SK-N-SH treated with all-trans-retinoic acid at 6 μM for 48 hours (cell line): ENCODE measurements at regions not wholly inside any gene's neighbourhood (a gene's known extent, or its start where the extent isn't known, plus 50 kb on each side); places are given as distances from the start of the nearest gene placed in this dataset.

Experiments used
- ATAC-seq: fragments of 200-7000 bp; cut with Tn5 transposase; 3 replicates; pipeline ENCODE4 v1.9.1; 2020; ENCODE audit warnings: mild to moderate bottlenecking, moderate library complexity
- ARNTL ChIP-seq: fragments of 450-650 bp; formaldehyde crosslinking; IDR thresholded peaks from 2 replicates; pipeline ENCODE4 v1.5.0; 2020; ENCODE audit warnings: low read depth, mild to moderate bottlenecking, moderate library complexity, borderline replicate concordance
- BACH2 ChIP-seq: fragments of 250-450 bp; sonication (Bioruptor Pico); IDR thresholded peaks from 2 replicates; pipeline ENCODE4 v1.9.0; 2021; ENCODE audit warnings: mild to moderate bottlenecking, borderline replicate concordance
- CSDC2 ChIP-seq: fragments of 250-450 bp; sonication (Bioruptor Pico); IDR thresholded peaks from 2 replicates; pipeline ENCODE4 v1.5.0; 2020; ENCODE audit warnings: mild to moderate bottlenecking, moderate library complexity
- ESRRG ChIP-seq: fragments of 250-450 bp; sonication (Bioruptor Pico); IDR thresholded peaks from 2 replicates; pipeline ENCODE4 v1.6.1; 2021; ENCODE audit warnings: mild to moderate bottlenecking
- GLIS3 ChIP-seq: fragments of 250-450 bp; sonication (Bioruptor Pico); IDR thresholded peaks from 2 replicates; pipeline ENCODE4 v1.5.0; 2020; ENCODE audit warnings: mild to moderate bottlenecking, moderate library complexity
- ISL1 ChIP-seq: fragments of 250-450 bp; sonication (Bioruptor Pico); IDR thresholded peaks from 2 replicates; pipeline ENCODE4 v2.1.2; 2022; ENCODE audit warnings: mild to moderate bottlenecking, moderate library complexity
- OSR1 ChIP-seq: fragments of 250-450 bp; sonication (Bioruptor Pico); IDR thresholded peaks from 2 replicates; pipeline ENCODE4 v1.8.0; 2022; ENCODE audit warnings: moderate library complexity, mild to moderate bottlenecking, inconsistent platforms
- PPARA ChIP-seq: fragments of 250-450 bp; sonication (Bioruptor Pico); IDR thresholded peaks from 2 replicates; pipeline ENCODE4 v1.5.0; 2020; ENCODE audit warnings: mild to moderate bottlenecking, borderline replicate concordance
- RARB ChIP-seq: fragments of 250-450 bp; sonication (Bioruptor Pico); IDR thresholded peaks from 2 replicates; pipeline ENCODE4 v1.8.0; 2021; ENCODE audit warnings: mild to moderate bottlenecking, moderate library complexity
- SNAI2 ChIP-seq: fragments of 250-450 bp; sonication (Bioruptor Pico); IDR thresholded peaks from 2 replicates; pipeline ENCODE4 v1.5.0; 2020; ENCODE audit warnings: mild to moderate bottlenecking, moderate library complexity
- TCF4 ChIP-seq: fragments of 250-450 bp; sonication (Bioruptor Pico); IDR thresholded peaks from 2 replicates; pipeline ENCODE4 v1.8.0; 2021; ENCODE audit warnings: mild to moderate bottlenecking, moderate library complexity, borderline replicate concordance
- TOX ChIP-seq: fragments of 250-450 bp; sonication (Bioruptor Pico); IDR thresholded peaks from 2 replicates; pipeline ENCODE4 v1.8.0; 2021; ENCODE audit warnings: mild to moderate bottlenecking, moderate library complexity, borderline replicate concordance
- ZC3H10 ChIP-seq: fragments of 250-450 bp; sonication (Bioruptor Pico); IDR thresholded peaks from 2 replicates; pipeline ENCODE4 v1.5.1; 2021; ENCODE audit warnings: mild to moderate bottlenecking, moderate library complexity
- ZFP3 ChIP-seq: fragments of 250-450 bp; sonication (Bioruptor Pico); IDR thresholded peaks from 2 replicates; pipeline ENCODE4 v1.5.0; 2020; ENCODE audit warnings: mild to moderate bottlenecking, moderate library complexity
- ZFP30 ChIP-seq: fragments of 450-650 bp; formaldehyde crosslinking; IDR thresholded peaks from 2 replicates; pipeline ENCODE4 v1.5.0; 2022; ENCODE audit warnings: mild to moderate bottlenecking, moderate library complexity
- ZNF565 ChIP-seq: fragments of 450-650 bp; formaldehyde crosslinking; conservative IDR thresholded peaks from 2 replicates; pipeline ENCODE4 v1.5.0; 2020; ENCODE audit warnings: low read depth, mild to moderate bottlenecking, moderate library complexity
- ZNF70 ChIP-seq: fragments of 450-650 bp; formaldehyde crosslinking; IDR thresholded peaks from 2 replicates; pipeline ENCODE4 v1.5.0; 2020; ENCODE audit warnings: mild to moderate bottlenecking, moderate library complexity
- TF ChIP-seq, protein P1 (sequence below): fragments of 250-450 bp; sonication (Bioruptor Pico); IDR thresholded peaks from 2 replicates; pipeline ENCODE4 v1.5.1; 2021; ENCODE audit warnings: mild to moderate bottlenecking, moderate library complexity
- TF ChIP-seq, protein P2 (sequence below): fragments of 250-450 bp; sonication (Bioruptor Pico); IDR thresholded peaks from 2 replicates; pipeline ENCODE4 v1.5.0; 2020; ENCODE audit warnings: mild to moderate bottlenecking, moderate library complexity
- TF ChIP-seq, protein P3 (sequence below): fragments of 250-450 bp; sonication (Bioruptor Pico); IDR thresholded peaks from 2 replicates; pipeline ENCODE4 v1.5.1; 2020; ENCODE audit warnings: low read depth, mild to moderate bottlenecking, moderate library complexity
- TF ChIP-seq, protein P4 (sequence below): fragments of 250-450 bp; sonication (Bioruptor Pico); IDR thresholded peaks from 2 replicates; pipeline ENCODE4 v1.8.0; 2021; ENCODE audit warnings: low read depth, mild to moderate bottlenecking, moderate library complexity, borderline replicate concordance

DNA sequence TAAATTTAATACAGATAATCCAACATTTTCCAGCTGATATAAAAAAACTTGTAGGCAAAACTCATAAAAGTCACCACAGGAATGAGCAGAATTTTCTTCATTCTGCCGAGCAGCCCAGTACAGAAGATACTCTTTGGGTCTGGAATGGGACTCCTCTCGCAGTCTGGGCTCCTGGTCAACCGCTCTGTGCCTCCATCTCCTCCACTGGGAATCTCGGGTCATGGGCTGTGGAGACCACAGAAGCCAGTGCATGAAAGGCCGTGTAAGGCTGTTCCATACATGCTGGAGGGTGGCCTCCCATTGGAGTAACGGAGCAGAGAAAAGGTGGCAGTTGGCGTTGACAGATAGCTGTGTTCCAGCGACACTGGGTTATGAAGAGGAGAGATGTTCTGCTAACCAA lies 616.4 kb upstream of the MGMT start:
- TF ChIP-seq, protein P1, sequence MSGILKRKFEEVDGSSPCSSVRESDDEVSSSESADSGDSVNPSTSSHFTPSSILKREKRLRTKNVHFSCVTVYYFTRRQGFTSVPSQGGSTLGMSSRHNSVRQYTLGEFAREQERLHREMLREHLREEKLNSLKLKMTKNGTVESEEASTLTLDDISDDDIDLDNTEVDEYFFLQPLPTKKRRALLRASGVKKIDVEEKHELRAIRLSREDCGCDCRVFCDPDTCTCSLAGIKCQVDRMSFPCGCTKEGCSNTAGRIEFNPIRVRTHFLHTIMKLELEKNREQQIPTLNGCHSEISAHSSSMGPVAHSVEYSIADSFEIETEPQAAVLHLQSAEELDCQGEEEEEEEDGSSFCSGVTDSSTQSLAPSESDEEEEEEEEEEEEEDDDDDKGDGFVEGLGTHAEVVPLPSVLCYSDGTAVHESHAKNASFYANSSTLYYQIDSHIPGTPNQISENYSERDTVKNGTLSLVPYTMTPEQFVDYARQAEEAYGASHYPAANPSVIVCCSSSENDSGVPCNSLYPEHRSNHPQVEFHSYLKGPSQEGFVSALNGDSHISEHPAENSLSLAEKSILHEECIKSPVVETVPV: no peak
- TF ChIP-seq ZC3H10: no peak
- TF ChIP-seq BACH2 (CRISPR knock-in tag): no peak
- no peak for TF ChIP-seq TCF4 (CRISPR knock-in tag)
- TF ChIP-seq PPARA: no peak
- no peak for TF ChIP-seq TOX (CRISPR knock-in tag)
- no peak for TF ChIP-seq ESRRG (CRISPR knock-in tag)
- no peak for TF ChIP-seq SNAI2 (CRISPR knock-in tag)
- TF ChIP-seq ZNF565 (CRISPR knock-in tag): no peak
- TF ChIP-seq, protein P2, sequence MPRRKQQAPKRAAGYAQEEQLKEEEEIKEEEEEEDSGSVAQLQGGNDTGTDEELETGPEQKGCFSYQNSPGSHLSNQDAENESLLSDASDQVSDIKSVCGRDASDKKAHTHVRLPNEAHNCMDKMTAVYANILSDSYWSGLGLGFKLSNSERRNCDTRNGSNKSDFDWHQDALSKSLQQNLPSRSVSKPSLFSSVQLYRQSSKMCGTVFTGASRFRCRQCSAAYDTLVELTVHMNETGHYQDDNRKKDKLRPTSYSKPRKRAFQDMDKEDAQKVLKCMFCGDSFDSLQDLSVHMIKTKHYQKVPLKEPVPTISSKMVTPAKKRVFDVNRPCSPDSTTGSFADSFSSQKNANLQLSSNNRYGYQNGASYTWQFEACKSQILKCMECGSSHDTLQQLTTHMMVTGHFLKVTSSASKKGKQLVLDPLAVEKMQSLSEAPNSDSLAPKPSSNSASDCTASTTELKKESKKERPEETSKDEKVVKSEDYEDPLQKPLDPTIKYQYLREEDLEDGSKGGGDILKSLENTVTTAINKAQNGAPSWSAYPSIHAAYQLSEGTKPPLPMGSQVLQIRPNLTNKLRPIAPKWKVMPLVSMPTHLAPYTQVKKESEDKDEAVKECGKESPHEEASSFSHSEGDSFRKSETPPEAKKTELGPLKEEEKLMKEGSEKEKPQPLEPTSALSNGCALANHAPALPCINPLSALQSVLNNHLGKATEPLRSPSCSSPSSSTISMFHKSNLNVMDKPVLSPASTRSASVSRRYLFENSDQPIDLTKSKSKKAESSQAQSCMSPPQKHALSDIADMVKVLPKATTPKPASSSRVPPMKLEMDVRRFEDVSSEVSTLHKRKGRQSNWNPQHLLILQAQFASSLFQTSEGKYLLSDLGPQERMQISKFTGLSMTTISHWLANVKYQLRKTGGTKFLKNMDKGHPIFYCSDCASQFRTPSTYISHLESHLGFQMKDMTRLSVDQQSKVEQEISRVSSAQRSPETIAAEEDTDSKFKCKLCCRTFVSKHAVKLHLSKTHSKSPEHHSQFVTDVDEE (CRISPR knock-in tag): no peak
- TF ChIP-seq ZFP30 (CRISPR knock-in tag): no peak
- TF ChIP-seq OSR1: no peak
- TF ChIP-seq ZFP3 (CRISPR knock-in tag): no peak
- TF ChIP-seq RARB: no peak
- TF ChIP-seq, protein P3, sequence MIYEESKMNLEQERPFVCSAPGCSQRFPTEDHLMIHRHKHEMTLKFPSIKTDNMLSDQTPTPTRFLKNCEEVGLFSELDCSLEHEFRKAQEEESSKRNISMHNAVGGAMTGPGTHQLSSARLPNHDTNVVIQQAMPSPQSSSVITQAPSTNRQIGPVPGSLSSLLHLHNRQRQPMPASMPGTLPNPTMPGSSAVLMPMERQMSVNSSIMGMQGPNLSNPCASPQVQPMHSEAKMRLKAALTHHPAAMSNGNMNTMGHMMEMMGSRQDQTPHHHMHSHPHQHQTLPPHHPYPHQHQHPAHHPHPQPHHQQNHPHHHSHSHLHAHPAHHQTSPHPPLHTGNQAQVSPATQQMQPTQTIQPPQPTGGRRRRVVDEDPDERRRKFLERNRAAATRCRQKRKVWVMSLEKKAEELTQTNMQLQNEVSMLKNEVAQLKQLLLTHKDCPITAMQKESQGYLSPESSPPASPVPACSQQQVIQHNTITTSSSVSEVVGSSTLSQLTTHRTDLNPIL: no peak
- no peak for TF ChIP-seq ZNF70 (CRISPR knock-in tag)
- TF ChIP-seq ISL1 (CRISPR knock-in tag): no peak
- TF ChIP-seq GLIS3 (CRISPR knock-in tag): no peak
- ATAC-seq: no peak

DNA sequence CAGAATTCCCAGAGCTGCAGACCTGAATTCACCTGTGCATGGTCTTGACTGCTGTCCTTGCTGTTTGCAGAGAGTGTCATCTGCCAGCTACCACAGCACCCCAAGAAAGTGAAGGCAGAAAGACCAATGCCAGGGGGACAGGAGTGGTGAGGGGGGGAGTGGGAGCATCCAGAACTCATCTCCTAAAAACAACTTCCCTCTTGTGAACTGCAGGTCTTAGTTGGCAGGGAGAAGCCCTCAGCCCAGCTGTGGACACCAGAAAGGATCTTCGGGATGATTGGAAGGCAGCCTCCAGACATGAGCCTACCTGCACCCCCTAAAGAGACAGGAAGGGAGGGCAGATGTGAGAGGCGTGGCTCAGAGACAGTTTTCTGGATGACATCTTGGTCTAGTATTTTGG lies 615.8 kb upstream of the MGMT start:
- no peak for ATAC-seq

DNA sequence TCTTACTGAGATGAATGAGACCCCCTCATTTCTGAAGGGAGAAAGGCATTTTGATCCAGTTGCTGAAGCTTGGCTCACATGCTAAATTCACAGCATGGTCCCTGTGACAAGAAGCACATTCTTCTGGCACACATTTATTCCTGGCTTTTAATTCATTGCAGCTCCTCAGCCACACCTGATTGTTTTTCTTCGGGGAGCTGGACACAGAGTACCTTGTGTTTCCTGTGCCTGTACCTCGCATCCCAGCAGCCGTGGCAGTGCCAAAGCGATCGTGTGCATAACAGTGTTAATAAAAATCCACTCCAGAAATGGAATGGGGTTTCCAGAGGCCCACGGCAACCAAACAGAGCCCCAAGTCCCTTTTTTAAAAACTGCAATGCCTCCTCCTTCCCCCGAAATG lies 615.3 kb upstream of the MGMT start:
- TF ChIP-seq GLIS3 (CRISPR knock-in tag): no peak
- TF ChIP-seq, protein P1: no peak
- ATAC-seq: no peak

More for the DNA sequence above, 615.8 kb upstream of the MGMT start:
- TF ChIP-seq SNAI2 (CRISPR knock-in tag): no peak
- TF ChIP-seq OSR1: no peak
- no peak for TF ChIP-seq ESRRG (CRISPR knock-in tag)
- TF ChIP-seq, protein P4, sequence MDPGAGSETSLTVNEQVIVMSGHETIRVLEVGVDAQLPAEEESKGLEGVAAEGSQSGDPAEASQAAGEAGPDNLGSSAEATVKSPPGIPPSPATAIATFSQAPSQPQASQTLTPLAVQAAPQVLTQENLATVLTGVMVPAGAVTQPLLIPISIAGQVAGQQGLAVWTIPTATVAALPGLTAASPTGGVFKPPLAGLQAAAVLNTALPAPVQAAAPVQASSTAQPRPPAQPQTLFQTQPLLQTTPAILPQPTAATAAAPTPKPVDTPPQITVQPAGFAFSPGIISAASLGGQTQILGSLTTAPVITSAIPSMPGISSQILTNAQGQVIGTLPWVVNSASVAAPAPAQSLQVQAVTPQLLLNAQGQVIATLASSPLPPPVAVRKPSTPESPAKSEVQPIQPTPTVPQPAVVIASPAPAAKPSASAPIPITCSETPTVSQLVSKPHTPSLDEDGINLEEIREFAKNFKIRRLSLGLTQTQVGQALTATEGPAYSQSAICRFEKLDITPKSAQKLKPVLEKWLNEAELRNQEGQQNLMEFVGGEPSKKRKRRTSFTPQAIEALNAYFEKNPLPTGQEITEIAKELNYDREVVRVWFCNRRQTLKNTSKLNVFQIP: no peak
- TF ChIP-seq CSDC2 (CRISPR knock-in tag): no peak
- no peak for TF ChIP-seq RARB
- no peak for TF ChIP-seq ISL1 (CRISPR knock-in tag)
- TF ChIP-seq ARNTL (CRISPR knock-in tag): no peak
- no peak for TF ChIP-seq BACH2 (CRISPR knock-in tag)

DNA sequence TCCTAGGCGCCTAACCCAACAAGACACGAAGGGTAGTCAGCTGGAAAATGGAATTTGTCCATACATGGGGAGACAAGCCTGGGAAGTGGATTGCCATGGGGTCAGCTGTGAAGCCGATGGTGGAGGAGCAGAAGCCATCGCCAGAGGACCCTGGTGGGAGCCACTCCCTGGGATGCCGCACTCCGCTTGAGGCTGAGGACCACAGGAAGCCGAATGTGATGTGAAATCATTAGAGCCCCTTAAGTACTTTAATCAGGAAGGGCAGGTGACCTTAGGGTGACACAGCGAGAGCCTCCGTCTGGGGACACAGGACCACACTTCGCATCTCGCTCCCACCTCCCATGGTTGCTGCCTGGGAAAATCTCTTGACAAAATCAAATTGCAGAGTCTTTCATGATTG lies 614.6 kb upstream of the MGMT start:
- no peak for ATAC-seq
- TF ChIP-seq TCF4 (CRISPR knock-in tag) (no peak), OSR1 (no peak), GLIS3 (CRISPR knock-in tag) (no peak), ISL1 (CRISPR knock-in tag) (no peak), BACH2 (CRISPR knock-in tag) (no peak), CSDC2 (CRISPR knock-in tag) (no peak), SNAI2 (CRISPR knock-in tag) (no peak), ZFP3 (CRISPR knock-in tag) (no peak)
- TF ChIP-seq, protein P2 (CRISPR knock-in tag): no peak
- TF ChIP-seq, protein P1: no peak
- TF ChIP-seq, protein P4: no peak
